ENCODE measurements at regions not wholly inside any gene's neighbourhood (a gene's known extent, or its start where the extent isn't known, plus 50 kb on each side); places are given as distances from the start of the nearest gene placed in this dataset.

DNA sequence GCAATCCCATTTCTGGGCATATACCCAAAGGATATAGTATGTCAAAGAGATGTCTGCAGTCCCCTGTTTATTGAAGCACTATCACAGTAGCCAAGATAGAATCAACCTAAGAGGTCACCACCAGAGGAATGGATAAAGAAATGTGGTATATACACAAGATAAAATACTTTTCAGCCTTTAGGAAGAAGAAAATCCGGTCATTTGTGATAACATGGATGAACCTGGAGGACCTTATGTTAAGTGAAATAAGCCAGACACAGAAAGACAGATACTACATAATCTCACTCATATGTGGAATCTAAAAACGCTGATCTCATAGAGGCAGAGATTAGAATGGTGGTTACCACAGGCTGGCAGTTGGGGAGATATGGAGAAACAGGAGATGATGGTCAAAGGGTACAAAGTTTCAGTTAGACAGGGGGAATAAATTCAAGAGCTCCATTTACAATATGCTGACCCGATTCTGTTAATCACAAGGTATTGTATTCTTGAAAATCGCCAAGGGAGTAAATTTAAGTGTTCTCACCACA lies 195.8 kb downstream of the MTHFS start:
- 82 to 83% methylated on average over 4 of the region's 4 CpGs for WGBS, 2 donors
- no peak overlapping the region for H3K4me3 ChIP-seq
- H3K4me1 ChIP-seq = no peaks in the 10 kb centered on the region
- intact Hi-C loops (cut with DNase I; ENCODE audit: low total_unique reads) = no loop called here
- no peaks in the 10 kb centered on the region for H3K27me3 ChIP-seq
- H3K36me3 ChIP-seq (ENCODE audit: low read depth, missing control alignments) = no peaks in the 10 kb centered on the region
- no peaks in the 10 kb centered on the region for H3K9me3 ChIP-seq
- no peak overlapping the region for H3K27ac ChIP-seq
- no peak for DNase-seq
- TF ChIP-seq POLR2A (IDR thresholded peaks at IDR 0.05) (no peak), CTCF (IDR thresholded peaks at IDR 0.05) (no peak)

DNA sequence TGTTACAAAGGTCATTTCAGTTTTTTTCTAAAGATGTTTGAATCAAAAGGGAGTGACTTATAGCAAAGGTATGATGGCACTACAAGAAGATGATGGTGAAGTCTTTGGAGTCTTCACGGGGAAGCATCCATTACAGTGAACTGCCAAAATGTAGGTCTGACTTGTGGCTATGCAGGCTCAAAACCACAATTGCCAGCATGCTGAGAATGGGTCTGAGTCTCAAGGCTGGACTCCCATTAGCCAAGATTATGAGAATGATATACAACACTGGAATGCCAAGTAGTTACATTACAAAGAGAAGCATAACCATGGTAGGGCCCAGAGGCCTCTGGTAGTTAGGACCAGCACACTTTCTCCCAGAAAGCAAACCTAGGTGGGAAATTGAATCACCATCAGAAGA lies 194.2 kb downstream of the MTHFS start:
- TF ChIP-seq POLR2A (IDR thresholded peaks at IDR 0.05) (no peak), CTCF (IDR thresholded peaks at IDR 0.05) (no peak)
- Histone ChIP-seq H3K4me1 (no peaks in the 10 kb centered on the region), H3K9me3 (no peaks in the 10 kb centered on the region), H3K27me3 (no peaks in the 10 kb centered on the region), H3K36me3 (ENCODE audit: low read depth, missing control alignments) (no peaks in the 10 kb centered on the region), H3K4me3 (no peak overlapping the region), H3K27ac (no peak overlapping the region)
- 93 to 97% methylated on average over 1 of the region's 1 CpG for WGBS, 2 donors
- intact Hi-C loops (cut with DNase I; ENCODE audit: low total_unique reads) = no loop called here
- DNase-seq = no peak

DNA sequence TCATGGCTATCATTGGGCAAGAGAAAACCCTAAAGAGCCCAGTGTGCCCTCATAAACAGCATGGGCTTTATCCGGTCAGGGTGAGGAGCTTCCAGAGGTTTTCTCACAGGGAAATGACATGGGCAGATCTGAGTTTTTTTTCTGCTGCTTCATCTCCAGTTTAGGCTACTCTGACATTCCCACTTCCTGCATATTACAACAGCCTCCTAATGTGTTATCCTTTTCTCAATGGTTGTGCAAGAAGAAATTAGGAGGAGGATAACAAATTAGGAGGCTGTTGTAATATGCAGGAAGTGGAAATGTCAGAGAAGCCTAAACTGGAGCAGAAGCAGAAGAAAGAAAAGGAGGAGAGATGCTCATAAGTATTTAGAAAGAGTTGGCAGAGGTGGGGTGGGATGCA lies 175.6 kb downstream of the MTHFS start:
- Histone ChIP-seq H3K4me3 (no peak overlapping the region), H3K36me3 (ENCODE audit: low read depth, missing control alignments) (no peaks in the 10 kb centered on the region), H3K9me3 (no peaks in the 10 kb centered on the region), H3K27me3 (no peaks in the 10 kb centered on the region), H3K27ac (no peak overlapping the region), H3K4me1 (no peaks in the 10 kb centered on the region)
- intact Hi-C loops (cut with DNase I; ENCODE audit: low total_unique reads) = no loop called here
- TF ChIP-seq POLR2A (IDR thresholded peaks at IDR 0.05) = no peak
- no peak for TF ChIP-seq CTCF (IDR thresholded peaks at IDR 0.05)
- WGBS, 2 donors = 69 to 82% methylated on average over 1 of the region's 1 CpG
- DNase-seq = no peak

GRCh38 chr15:79724312-79724711 lies 172.5 kb downstream of the MTHFS start:
- intact Hi-C loops (cut with DNase I; ENCODE audit: low total_unique reads) = no loop called here
- no peaks in the 10 kb centered on the region for H3K36me3 ChIP-seq (ENCODE audit: low read depth, missing control alignments)
- no peak overlapping the region for H3K27ac ChIP-seq
- no peaks in the 10 kb centered on the region for H3K27me3 ChIP-seq
- H3K9me3 ChIP-seq = no peaks in the 10 kb centered on the region
- no peak overlapping the region for H3K4me3 ChIP-seq
- H3K4me1 ChIP-seq = no peaks in the 10 kb centered on the region
- TF ChIP-seq CTCF (IDR thresholded peaks at IDR 0.05) = no peak
- TF ChIP-seq POLR2A (IDR thresholded peaks at IDR 0.05) = no peak
- no peak for DNase-seq

- no peaks in the 10 kb centered on the region for H3K4me1 ChIP-seq
- WGBS, 2 donors = 86% methylated on average over 4 of the region's 4 CpGs
- no peak overlapping the region for H3K27ac ChIP-seq
- no peak overlapping the region for H3K4me3 ChIP-seq
- H3K9me3 ChIP-seq = no peaks in the 10 kb centered on the region
- intact Hi-C loops (cut with DNase I; ENCODE audit: low total_unique reads) = no loop called here
- DNase-seq = no peak
- TF ChIP-seq CTCF (IDR thresholded peaks at IDR 0.05) = no peak
- TF ChIP-seq POLR2A (IDR thresholded peaks at IDR 0.05) = no peak
- no peaks in the 10 kb centered on the region for H3K27me3 ChIP-seq
- no peaks in the 10 kb centered on the region for H3K36me3 ChIP-seq (ENCODE audit: low read depth, missing control alignments)
These were observed 172.0 kb downstream of the MTHFS start for GRCh38 chr15:79724804-79725203.
